ENCODE measurements at regions not wholly inside any gene's neighbourhood (a gene's known extent, or its start where the extent isn't known, plus 50 kb on each side); places are given as distances from the start of the nearest gene placed in this dataset.

DNA sequence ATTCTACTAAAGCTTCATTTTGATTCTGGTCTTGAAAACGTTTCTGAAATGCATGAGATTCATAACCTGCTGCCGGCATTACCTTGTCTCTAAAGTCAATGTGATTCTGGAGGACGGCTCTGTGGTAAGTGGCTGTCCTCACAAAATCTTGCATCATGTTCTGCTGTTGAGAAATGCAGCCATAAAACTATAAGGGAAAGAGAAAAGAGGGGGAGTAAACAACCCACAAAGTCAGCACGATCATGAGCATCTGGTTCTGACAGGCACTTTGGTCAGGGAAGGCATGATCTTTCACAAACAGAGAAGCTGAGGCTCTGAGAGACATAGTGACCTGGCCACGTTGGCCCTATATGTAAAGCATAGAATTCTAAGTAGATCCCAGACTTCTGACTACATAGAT, 168.9 kb upstream of the PUM3 start:
- no peak for TF ChIP-seq POLR2A (IDR thresholded peaks at IDR 0.05)
- no peak for TF ChIP-seq CTCF (IDR thresholded peaks at IDR 0.05)

Data from lower leg skin (tissue), 3 donors.